Mammary epithelial cell (primary cell): ENCODE measurements at regions not wholly inside any gene's neighbourhood (a gene's known extent, or its start where the extent isn't known, plus 50 kb on each side); places are given as distances from the start of the nearest gene placed in this dataset.

Source experiments
- EZH2 ChIP-seq: IDR thresholded peaks from 2 replicates; pipeline ENCODE4 v1.6.1; 2012; ENCODE audit warnings: low read length, inconsistent platforms, borderline replicate concordance
- TF ChIP-seq, protein P1 (sequence below), 2 donors: IDR thresholded peaks in 1 of 2; conservative IDR thresholded peaks in 1 of 2; 2 replicates each; pipeline ENCODE4 v1.5.1; 2011 to 2012; ENCODE audit warnings: inconsistent platforms in 2 of 2, low read length in 2 of 2, mild to moderate bottlenecking in 2 of 2, control low read depth in 1 of 2, low read depth in 1 of 2; ENCODE audit not compliant: insufficient read depth in 1 of 2; ENCODE audit errors: extremely low read depth in 1 of 2

DNA sequence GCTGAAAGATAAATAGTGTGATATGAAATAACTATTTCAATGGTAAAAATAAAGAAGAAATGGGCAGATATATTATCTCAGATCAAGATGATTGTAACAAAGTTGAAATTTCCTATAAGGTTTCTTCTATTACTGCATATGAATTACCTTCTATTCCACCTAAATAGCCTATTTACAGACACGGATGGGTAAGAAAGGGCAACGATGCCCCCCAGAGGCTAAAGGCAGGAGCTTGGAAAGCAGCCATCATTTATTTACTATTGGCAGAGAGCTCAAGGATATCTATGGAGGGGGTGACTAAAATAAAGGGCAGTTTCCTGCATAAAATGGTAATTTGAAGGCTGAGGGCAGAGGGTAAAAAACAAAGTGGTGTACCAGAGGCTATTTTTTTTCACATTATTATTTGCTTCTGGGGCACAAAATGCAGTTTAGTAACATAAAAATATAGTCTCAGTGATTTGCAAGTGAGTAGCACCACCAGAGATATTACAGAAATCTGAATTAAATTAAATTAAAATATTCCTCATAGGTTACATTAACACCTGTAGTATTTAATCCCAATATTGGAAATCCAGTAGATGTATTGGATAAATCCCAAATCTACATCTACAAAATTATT, 123.1 kb downstream of the BTC start:
- TF ChIP-seq, protein P1, sequence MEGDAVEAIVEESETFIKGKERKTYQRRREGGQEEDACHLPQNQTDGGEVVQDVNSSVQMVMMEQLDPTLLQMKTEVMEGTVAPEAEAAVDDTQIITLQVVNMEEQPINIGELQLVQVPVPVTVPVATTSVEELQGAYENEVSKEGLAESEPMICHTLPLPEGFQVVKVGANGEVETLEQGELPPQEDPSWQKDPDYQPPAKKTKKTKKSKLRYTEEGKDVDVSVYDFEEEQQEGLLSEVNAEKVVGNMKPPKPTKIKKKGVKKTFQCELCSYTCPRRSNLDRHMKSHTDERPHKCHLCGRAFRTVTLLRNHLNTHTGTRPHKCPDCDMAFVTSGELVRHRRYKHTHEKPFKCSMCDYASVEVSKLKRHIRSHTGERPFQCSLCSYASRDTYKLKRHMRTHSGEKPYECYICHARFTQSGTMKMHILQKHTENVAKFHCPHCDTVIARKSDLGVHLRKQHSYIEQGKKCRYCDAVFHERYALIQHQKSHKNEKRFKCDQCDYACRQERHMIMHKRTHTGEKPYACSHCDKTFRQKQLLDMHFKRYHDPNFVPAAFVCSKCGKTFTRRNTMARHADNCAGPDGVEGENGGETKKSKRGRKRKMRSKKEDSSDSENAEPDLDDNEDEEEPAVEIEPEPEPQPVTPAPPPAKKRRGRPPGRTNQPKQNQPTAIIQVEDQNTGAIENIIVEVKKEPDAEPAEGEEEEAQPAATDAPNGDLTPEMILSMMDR (conservative IDR thresholded peaks at IDR 0.05 in 1 of 2, IDR thresholded peaks at IDR 0.05 in 1 of 2; ENCODE audit: extremely low read depth in 1 of 2, insufficient read depth in 1 of 2, low read depth in 1 of 2, low read length in 2 of 2) = peak; percentile 82 to 89
- no peak for TF ChIP-seq EZH2
